NCI-H187 treated with DMSO at 0.1 percent for 48 hours (cell line): ENCODE measurements at regions not wholly inside any gene's neighbourhood (a gene's known extent, or its start where the extent isn't known, plus 50 kb on each side); places are given as distances from the start of the nearest gene placed in this dataset.
"Not testable (repeated sequence)": the region's sequence is repeated elsewhere in the genome, so short reads cannot be mapped to it uniquely, and the experiment has no call there.

ENCODE experiments used
- DNase-seq: peaks from one replicate; lab custom pipeline; 2025; lab: John Stamatoyannopoulos, UW

GRCh38 chr13:58495668-58496067 is 864.1 kb downstream of the PCDH17 start:
- no peak for DNase-seq

GRCh38 chr13:58500938-58501337 is 869.4 kb downstream of the PCDH17 start:
- no peak for DNase-seq

- not testable (repeated sequence) for DNase-seq
Measured at GRCh38 chr13:58504202-58504700, 872.7 kb downstream of the PCDH17 start.

- DNase-seq = not testable (repeated sequence)
Measured at GRCh38 chr13:58505262-58505920, 873.8 kb downstream of the PCDH17 start.

GRCh38 chr13:58528351-58528750 is 896.8 kb downstream of the PCDH17 start:
- no peak for DNase-seq

- DNase-seq = no peak
Measured at GRCh38 chr13:58531614-58532013, 900.1 kb downstream of the PCDH17 start.

- DNase-seq = no peak
Measured at GRCh38 chr13:58542530-58542929, 911.0 kb downstream of the PCDH17 start.

- no peak for DNase-seq
Measured at GRCh38 chr13:58547419-58547818, 915.9 kb downstream of the PCDH17 start.

GRCh38 chr13:58566176-58566575 is 934.6 kb downstream of the PCDH17 start:
- DNase-seq = no peak

- DNase-seq = no peak
Measured at GRCh38 chr13:58573743-58574142, 942.2 kb downstream of the PCDH17 start.

GRCh38 chr13:58574791-58575190 is 943.2 kb downstream of the PCDH17 start:
- DNase-seq = no peak

GRCh38 chr13:58579468-58579867 is 947.9 kb downstream of the PCDH17 start:
- DNase-seq = no peak

- DNase-seq = no peak
Measured at GRCh38 chr13:58583966-58584365, 952.4 kb downstream of the PCDH17 start.

GRCh38 chr13:58584610-58585009 is 953.1 kb downstream of the PCDH17 start:
- DNase-seq = no peak

GRCh38 chr13:58587183-58587582 is 955.6 kb downstream of the PCDH17 start:
- DNase-seq = no peak

- no peak for DNase-seq
Measured at GRCh38 chr13:58592052-58592451, 960.5 kb downstream of the PCDH17 start.

GRCh38 chr13:58592786-58593185 is 961.2 kb downstream of the PCDH17 start:
- no peak for DNase-seq

- DNase-seq = no peak
Measured at GRCh38 chr13:58594747-58595600, 963.4 kb downstream of the PCDH17 start.

- no peak for DNase-seq
Measured at GRCh38 chr13:58597552-58597951, 966.0 kb downstream of the PCDH17 start.

GRCh38 chr13:58598241-58598640 is 966.7 kb downstream of the PCDH17 start:
- no peak for DNase-seq

- no peak for DNase-seq
Measured at GRCh38 chr13:58611117-58611516, 979.6 kb downstream of the PCDH17 start.

GRCh38 chr13:58617880-58618665 is 986.5 kb downstream of the PCDH17 start:
- DNase-seq = no peak
